Panc1 (cell line): ENCODE measurements at regions not wholly inside any gene's neighbourhood (a gene's known extent, or its start where the extent isn't known, plus 50 kb on each side); places are given as distances from the start of the nearest gene placed in this dataset.

Experiments
- ATAC-seq: fragments of 200-7000 bp; cut with Tn5 transposase; 2 replicates; pipeline ENCODE4 v1.9.1; 2020; ENCODE audit warnings: mild to moderate bottlenecking, moderate library complexity
- BruUV-seq: library from RNA; stranded (reverse); fragments of 400-500 nt; replicated peaks from 2 replicates; lab custom pipeline; 2021; lab: Mats Ljungman, UMichigan
- CTCF ChIA-PET: fragments of 300-600 bp; sonication (Branson Sonifier 250); formaldehyde crosslinking; loops from one replicate; lab custom pipeline; 2022; ENCODE audit warnings: antibody characterized with exemption; lab: Charles Lee
- POLR2A ChIA-PET: fragments of 300-600 bp; sonication (Branson Sonifier 250); formaldehyde crosslinking; loops from one replicate; lab custom pipeline; 2022; ENCODE audit warnings: antibody characterized with exemption; lab: Charles Lee
- DNase-seq: peaks from one replicate; pipeline ENCODE4 v3.0.0-alpha.2; 2010; ENCODE audit warnings: low read depth, low spot score
- H3K27ac ChIP-seq: 2 replicates; pipeline ENCODE4 v1.5.1; 2011; ENCODE audit warnings: mild to moderate bottlenecking, low read length, inconsistent platforms
- H3K27me3 ChIP-seq: fragments of 200-500 bp; sonication (Bioruptor generic); 2 replicates; pipeline ENCODE4 v1.6.0; 2014; ENCODE audit warnings: low read length, inconsistent platforms; ENCODE audit not compliant: control insufficient read depth, insufficient read depth
- H3K36me3 ChIP-seq: fragments of 200-500 bp; sonication (Bioruptor generic); 2 replicates; pipeline ENCODE4 v1.5.1; 2014; ENCODE audit warnings: inconsistent platforms, mild to moderate bottlenecking, low read length, moderate library complexity; ENCODE audit not compliant: control insufficient read depth, insufficient read depth
- H3K4me1 ChIP-seq: 2 replicates; pipeline ENCODE4 v1.5.1; 2011; ENCODE audit warnings: inconsistent platforms, mild to moderate bottlenecking, low read length, moderate library complexity; ENCODE audit not compliant: control insufficient read depth, insufficient read depth
- H3K4me3 ChIP-seq, 2 experiments: 2 replicates each; pipeline ENCODE4 v1.5.1; 2011 to 2012; ENCODE audit warnings: low read depth in 2 of 2, low read length in 2 of 2, mild to moderate bottlenecking in 2 of 2, inconsistent platforms in 1 of 2, moderate library complexity in 1 of 2
- H3K9me3 ChIP-seq: fragments of 200-500 bp; sonication (Bioruptor generic); 2 replicates; pipeline ENCODE4 v1.5.1; 2014; ENCODE audit warnings: low read depth, mild to moderate bottlenecking, inconsistent platforms, low read length, moderate library complexity; ENCODE audit not compliant: control insufficient read depth, insufficient read depth
- POLR2AphosphoS5 ChIP-seq: IDR thresholded peaks from 2 replicates; pipeline ENCODE4 v1.6.1; 2012; ENCODE audit warnings: mild to moderate bottlenecking, low read depth, low read length, moderate library complexity
- SIN3A ChIP-seq: IDR thresholded peaks from 2 replicates; pipeline ENCODE4 v1.6.1; 2012; ENCODE audit warnings: low read depth, mild to moderate bottlenecking, low read length, moderate library complexity, borderline replicate concordance; ENCODE audit not compliant: insufficient read depth
- TCF7L2 ChIP-seq: IDR thresholded peaks from 2 replicates; pipeline ENCODE4 v1.6.1; 2011; ENCODE audit warnings: mild to moderate bottlenecking, low read depth, low read length, inconsistent platforms
- in situ Hi-C: cut with HindIII; loops from 2 replicates; pipeline ENCODE4 v1.10.0; 2016; ENCODE audit warnings: low sequenced_read_pairs, low pct_unique_long_range_greater_than_20kb
- intact Hi-C: fragments of 100-400 bp; cut with micrococcal nuclease; formaldehyde crosslinking; loops from one replicate; pipeline ENCODE4 v1.10.0; 2022; ENCODE audit not compliant: unreplicated experiment
- TF ChIP-seq, protein P1 (sequence below): fragments of 450-650 bp; IDR thresholded peaks from 2 replicates; pipeline ENCODE4 v1.5.1; 2017; ENCODE audit warnings: mild to moderate bottlenecking
- TF ChIP-seq, protein P2 (sequence below), 2 experiments: IDR thresholded peaks; 2 replicates each; pipeline ENCODE4 v1.6.1; 2011 to 2012; ENCODE audit warnings: low read depth in 2 of 2, control low read depth in 1 of 2, low read length in 1 of 2, mild to moderate bottlenecking in 1 of 2, moderate library complexity in 1 of 2; ENCODE audit not compliant: insufficient read depth in 1 of 2

DNA sequence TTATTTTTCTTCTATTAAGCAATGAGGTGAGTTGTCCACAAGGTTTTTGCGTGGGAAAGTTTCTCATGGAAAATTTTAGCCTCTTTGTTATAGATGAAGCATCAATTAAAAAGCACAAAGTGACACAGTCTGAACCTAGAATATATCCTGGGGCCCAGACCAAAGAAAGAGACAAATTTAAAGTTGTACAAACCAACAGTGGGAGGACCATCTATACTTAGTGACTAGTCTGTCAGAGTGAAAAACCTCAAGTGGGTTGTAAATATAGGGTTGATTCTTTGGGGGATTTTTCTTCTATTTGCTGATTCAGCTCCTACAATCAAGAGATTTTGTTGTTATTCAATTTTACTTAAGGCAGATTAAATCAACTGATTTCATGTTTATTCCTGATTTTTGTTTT lies 256.2 kb downstream of the SATB2 start:
- no peaks in the 10 kb centered on the region for H3K36me3 ChIP-seq
- no TSS peak for BruUV-seq
- POLR2A ChIA-PET = no interaction called here
- in situ Hi-C loops = no loop called here
- intact Hi-C loops = no loop called here
- H3K27ac ChIP-seq = no peak overlapping the region
- CTCF ChIA-PET = no interaction called here
- H3K9me3 ChIP-seq = no peaks in the 10 kb centered on the region
- no peak for DNase-seq
- no peak for ATAC-seq
- H3K27me3 ChIP-seq = 0 out of 2 replicates have a peak, but pooled peaks cover 3% of the 10 kb centered on the region
- H3K4me3 ChIP-seq = no peak overlapping the region
- no peaks in the 10 kb centered on the region for H3K4me1 ChIP-seq
- TF ChIP-seq SIN3A (no peak), POLR2AphosphoS5 (no peak), TCF7L2 (no peak)
- TF ChIP-seq, protein P1, sequence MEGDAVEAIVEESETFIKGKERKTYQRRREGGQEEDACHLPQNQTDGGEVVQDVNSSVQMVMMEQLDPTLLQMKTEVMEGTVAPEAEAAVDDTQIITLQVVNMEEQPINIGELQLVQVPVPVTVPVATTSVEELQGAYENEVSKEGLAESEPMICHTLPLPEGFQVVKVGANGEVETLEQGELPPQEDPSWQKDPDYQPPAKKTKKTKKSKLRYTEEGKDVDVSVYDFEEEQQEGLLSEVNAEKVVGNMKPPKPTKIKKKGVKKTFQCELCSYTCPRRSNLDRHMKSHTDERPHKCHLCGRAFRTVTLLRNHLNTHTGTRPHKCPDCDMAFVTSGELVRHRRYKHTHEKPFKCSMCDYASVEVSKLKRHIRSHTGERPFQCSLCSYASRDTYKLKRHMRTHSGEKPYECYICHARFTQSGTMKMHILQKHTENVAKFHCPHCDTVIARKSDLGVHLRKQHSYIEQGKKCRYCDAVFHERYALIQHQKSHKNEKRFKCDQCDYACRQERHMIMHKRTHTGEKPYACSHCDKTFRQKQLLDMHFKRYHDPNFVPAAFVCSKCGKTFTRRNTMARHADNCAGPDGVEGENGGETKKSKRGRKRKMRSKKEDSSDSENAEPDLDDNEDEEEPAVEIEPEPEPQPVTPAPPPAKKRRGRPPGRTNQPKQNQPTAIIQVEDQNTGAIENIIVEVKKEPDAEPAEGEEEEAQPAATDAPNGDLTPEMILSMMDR = no peak
- TF ChIP-seq, protein P2, sequence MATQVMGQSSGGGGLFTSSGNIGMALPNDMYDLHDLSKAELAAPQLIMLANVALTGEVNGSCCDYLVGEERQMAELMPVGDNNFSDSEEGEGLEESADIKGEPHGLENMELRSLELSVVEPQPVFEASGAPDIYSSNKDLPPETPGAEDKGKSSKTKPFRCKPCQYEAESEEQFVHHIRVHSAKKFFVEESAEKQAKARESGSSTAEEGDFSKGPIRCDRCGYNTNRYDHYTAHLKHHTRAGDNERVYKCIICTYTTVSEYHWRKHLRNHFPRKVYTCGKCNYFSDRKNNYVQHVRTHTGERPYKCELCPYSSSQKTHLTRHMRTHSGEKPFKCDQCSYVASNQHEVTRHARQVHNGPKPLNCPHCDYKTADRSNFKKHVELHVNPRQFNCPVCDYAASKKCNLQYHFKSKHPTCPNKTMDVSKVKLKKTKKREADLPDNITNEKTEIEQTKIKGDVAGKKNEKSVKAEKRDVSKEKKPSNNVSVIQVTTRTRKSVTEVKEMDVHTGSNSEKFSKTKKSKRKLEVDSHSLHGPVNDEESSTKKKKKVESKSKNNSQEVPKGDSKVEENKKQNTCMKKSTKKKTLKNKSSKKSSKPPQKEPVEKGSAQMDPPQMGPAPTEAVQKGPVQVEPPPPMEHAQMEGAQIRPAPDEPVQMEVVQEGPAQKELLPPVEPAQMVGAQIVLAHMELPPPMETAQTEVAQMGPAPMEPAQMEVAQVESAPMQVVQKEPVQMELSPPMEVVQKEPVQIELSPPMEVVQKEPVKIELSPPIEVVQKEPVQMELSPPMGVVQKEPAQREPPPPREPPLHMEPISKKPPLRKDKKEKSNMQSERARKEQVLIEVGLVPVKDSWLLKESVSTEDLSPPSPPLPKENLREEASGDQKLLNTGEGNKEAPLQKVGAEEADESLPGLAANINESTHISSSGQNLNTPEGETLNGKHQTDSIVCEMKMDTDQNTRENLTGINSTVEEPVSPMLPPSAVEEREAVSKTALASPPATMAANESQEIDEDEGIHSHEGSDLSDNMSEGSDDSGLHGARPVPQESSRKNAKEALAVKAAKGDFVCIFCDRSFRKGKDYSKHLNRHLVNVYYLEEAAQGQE (IDR thresholded peaks at IDR 0.05; ENCODE audit: insufficient read depth in 1 of 2, low read depth in 2 of 2, low read length in 1 of 2) = no peak

DNA sequence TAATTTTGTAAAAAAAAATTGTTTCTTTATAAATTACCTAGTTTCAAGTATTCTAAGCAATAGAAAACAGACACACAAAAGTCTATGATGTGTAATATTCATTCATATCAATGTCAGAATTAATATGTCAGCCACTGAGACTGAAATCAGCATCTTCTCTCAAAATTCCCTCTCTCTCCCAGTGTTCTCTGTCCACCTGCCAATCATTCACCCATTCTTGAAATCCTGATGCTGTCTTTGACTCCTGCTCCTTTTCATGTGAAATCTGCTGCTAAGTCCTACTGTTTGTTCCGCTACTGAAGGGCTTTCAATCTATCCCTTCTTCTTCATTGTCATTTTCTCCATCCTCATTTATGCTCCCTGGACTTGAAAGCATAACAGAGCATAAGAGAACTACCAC lies 257.9 kb downstream of the SATB2 start:
- Histone ChIP-seq H3K9me3 (no peaks in the 10 kb centered on the region), H3K27me3 (0 out of 2 replicates have a peak, but pooled peaks cover 3% of the 10 kb centered on the region), H3K27ac (no peak overlapping the region), H3K4me3 (no peak overlapping the region), H3K36me3 (no peaks in the 10 kb centered on the region), H3K4me1 (no peaks in the 10 kb centered on the region)
- TF ChIP-seq SIN3A = no peak
- TF ChIP-seq POLR2AphosphoS5 = no peak
- TF ChIP-seq, protein P2 (IDR thresholded peaks at IDR 0.05; ENCODE audit: insufficient read depth in 1 of 2, low read depth in 2 of 2, low read length in 1 of 2) = no peak
- TF ChIP-seq, protein P1 = no peak
- TF ChIP-seq TCF7L2 = no peak
- ATAC-seq (no peak), DNase-seq (no peak)
- no TSS peak for BruUV-seq
- in situ Hi-C loops = no loop called here
- intact Hi-C loops = no loop called here
- ChIA-PET CTCF (no interaction called here), POLR2A (no interaction called here)
